IPS DF 6.9 (cell line): ENCODE measurements at regions not wholly inside any gene's neighbourhood (a gene's known extent, or its start where the extent isn't known, plus 50 kb on each side); places are given as distances from the start of the nearest gene placed in this dataset.
"Not testable (repeated sequence)": the region's sequence is repeated elsewhere in the genome, so short reads cannot be mapped to it uniquely, and the experiment has no call there.

Experiments used
- DNase-seq: peaks from one replicate; pipeline ENCODE4 v3.0.0-alpha.2; 2013; ENCODE audit warnings: low read depth, low spot score
- H3K27ac ChIP-seq: one replicate; pipeline ENCODE4 v1.5.1; 2013; ENCODE audit warnings: low read length, control low read depth
- H3K27me3 ChIP-seq: 2 replicates; pipeline ENCODE4 v1.6.1; 2013; ENCODE audit warnings: mild to moderate bottlenecking, low read length; ENCODE audit not compliant: control insufficient read depth, insufficient read depth
- H3K36me3 ChIP-seq: 2 replicates; pipeline ENCODE4 v1.6.1; 2013; ENCODE audit warnings: low read length; ENCODE audit not compliant: control insufficient read depth, insufficient read depth
- H3K4me1 ChIP-seq: 2 replicates; pipeline ENCODE4 v1.6.1; 2013; ENCODE audit warnings: low read length; ENCODE audit not compliant: control insufficient read depth, insufficient read depth
- H3K4me3 ChIP-seq: 2 replicates; pipeline ENCODE4 v1.5.1; 2013; ENCODE audit warnings: mild to moderate bottlenecking, low read length
- H3K9me3 ChIP-seq: 2 replicates; pipeline ENCODE4 v1.6.1; 2013; ENCODE audit warnings: low read length, inconsistent platforms; ENCODE audit not compliant: control insufficient read depth, insufficient read depth
- WGBS: extraction: QIAGEN DNeasy Blood & Tissue Kit; methylation state at CpG from one replicate; pipeline ENCODE4 v1.1.7; 2013; ENCODE audit warnings: mixed read lengths, missing lambda C conversion rate; ENCODE audit not compliant: insufficient read length, insufficient coverage; 5-methylcytosine and 5-hydroxymethylcytosine counted together

GRCh38 chr9:108442627-108443018 is 413.2 kb downstream of the ACTL7B start:
- Histone ChIP-seq H3K4me1 (no peaks in the 10 kb centered on the region), H3K27me3 (no peaks in the 10 kb centered on the region), H3K4me3 (no peak overlapping the region), H3K9me3 (no peaks in the 10 kb centered on the region), H3K27ac (no peak overlapping the region), H3K36me3 (no peaks in the 10 kb centered on the region)
- no CpG with 5 or more reads among the region's 3 CpGs for WGBS
- no peak for DNase-seq

- H3K27me3 ChIP-seq: no peaks in the 10 kb centered on the region
- no peak for DNase-seq
- H3K4me3 ChIP-seq: no peak overlapping the region
- no peaks in the 10 kb centered on the region for H3K9me3 ChIP-seq
- H3K36me3 ChIP-seq: no peaks in the 10 kb centered on the region
- no peak overlapping the region for H3K27ac ChIP-seq
- no peaks in the 10 kb centered on the region for H3K4me1 ChIP-seq
These were observed 414.1 kb downstream of the ACTL7B start for GRCh38 chr9:108441726-108442125.

- no peaks in the 10 kb centered on the region for H3K36me3 ChIP-seq
- H3K4me1 ChIP-seq: no peaks in the 10 kb centered on the region
- H3K27me3 ChIP-seq: no peaks in the 10 kb centered on the region
- H3K4me3 ChIP-seq: no peak overlapping the region
- no peaks in the 10 kb centered on the region for H3K9me3 ChIP-seq
- DNase-seq: no peak
- H3K27ac ChIP-seq: no peak overlapping the region
- no CpG with 5 or more reads among the region's 3 CpGs for WGBS
These were observed 414.5 kb downstream of the ACTL7B start for GRCh38 chr9:108441251-108441650.

GRCh38 chr9:108439947-108440346 is 415.8 kb downstream of the ACTL7B start:
- no peak for DNase-seq
- no peak overlapping the region for H3K27ac ChIP-seq
- no CpG with 5 or more reads among the region's 3 CpGs for WGBS

GRCh38 chr9:108437656-108438055 is 418.1 kb downstream of the ACTL7B start:
- Histone ChIP-seq H3K36me3 (no peaks in the 10 kb centered on the region), H3K4me1 (no peaks in the 10 kb centered on the region), H3K9me3 (no peaks in the 10 kb centered on the region), H3K27me3 (no peaks in the 10 kb centered on the region), H3K27ac (no peak overlapping the region), H3K4me3 (no peak overlapping the region)
- no CpG with 5 or more reads among the region's 1 CpG for WGBS
- no peak for DNase-seq

More at GRCh38 chr9:108439947-108440346, 415.8 kb downstream of the ACTL7B start:
- H3K4me3 ChIP-seq: no peak overlapping the region
- no peaks in the 10 kb centered on the region for H3K4me1 ChIP-seq
- H3K9me3 ChIP-seq: no peaks in the 10 kb centered on the region
- H3K27me3 ChIP-seq: no peaks in the 10 kb centered on the region
- H3K36me3 ChIP-seq: no peaks in the 10 kb centered on the region

- H3K27ac ChIP-seq: no peak overlapping the region
- no peaks in the 10 kb centered on the region for H3K9me3 ChIP-seq
- DNase-seq: no peak
- H3K4me1 ChIP-seq: no peaks in the 10 kb centered on the region
- no peaks in the 10 kb centered on the region for H3K27me3 ChIP-seq
- H3K36me3 ChIP-seq: no peaks in the 10 kb centered on the region
- H3K4me3 ChIP-seq: no peak overlapping the region
- no CpG with 5 or more reads among the region's 4 CpGs for WGBS
These were observed 419.3 kb downstream of the ACTL7B start for GRCh38 chr9:108436448-108436847.

GRCh38 chr9:108434502-108434901 is 421.3 kb downstream of the ACTL7B start:
- Histone ChIP-seq H3K27me3 (no peaks in the 10 kb centered on the region), H3K36me3 (no peaks in the 10 kb centered on the region), H3K4me3 (no peak overlapping the region), H3K9me3 (no peaks in the 10 kb centered on the region), H3K4me1 (no peaks in the 10 kb centered on the region), H3K27ac (no peak overlapping the region)
- no CpG with 5 or more reads among the region's 2 CpGs for WGBS
- DNase-seq: no peak

- DNase-seq: no peak
- Histone ChIP-seq H3K9me3 (no peaks in the 10 kb centered on the region), H3K4me3 (no peak overlapping the region), H3K27ac (no peak overlapping the region), H3K36me3 (no peaks in the 10 kb centered on the region), H3K27me3 (no peaks in the 10 kb centered on the region), H3K4me1 (no peaks in the 10 kb centered on the region)
- no CpG with 5 or more reads among the region's 2 CpGs for WGBS
These were observed 421.8 kb downstream of the ACTL7B start for GRCh38 chr9:108434036-108434435.

- H3K4me1 ChIP-seq: no peaks in the 10 kb centered on the region
- H3K27me3 ChIP-seq: no peaks in the 10 kb centered on the region
- WGBS: no CpG with 5 or more reads among the region's 2 CpGs
- H3K36me3 ChIP-seq: no peaks in the 10 kb centered on the region
- no peak for DNase-seq
- no peaks in the 10 kb centered on the region for H3K9me3 ChIP-seq
- no peak overlapping the region for H3K27ac ChIP-seq
- no peak overlapping the region for H3K4me3 ChIP-seq
These were observed 425.1 kb downstream of the ACTL7B start for GRCh38 chr9:108430655-108431054.

GRCh38 chr9:108427751-108428150 is 428.0 kb downstream of the ACTL7B start:
- Histone ChIP-seq H3K4me1 (no peaks in the 10 kb centered on the region), H3K27ac (no peak overlapping the region), H3K36me3 (no peaks in the 10 kb centered on the region), H3K9me3 (no peaks in the 10 kb centered on the region), H3K27me3 (no peaks in the 10 kb centered on the region), H3K4me3 (no peak overlapping the region)
- DNase-seq: no peak
- no CpG with 5 or more reads among the region's 3 CpGs for WGBS

GRCh38 chr9:108426421-108426940 is 429.3 kb downstream of the ACTL7B start:
- not testable (repeated sequence) for H3K9me3 ChIP-seq, H3K27ac ChIP-seq, H3K4me1 ChIP-seq, H3K4me3 ChIP-seq, DNase-seq, H3K27me3 ChIP-seq, H3K36me3 ChIP-seq
- WGBS: no CpG with 5 or more reads among the region's 3 CpGs
